HK-2 (cell line): ENCODE measurements at regions not wholly inside any gene's neighbourhood (a gene's known extent, or its start where the extent isn't known, plus 50 kb on each side); places are given as distances from the start of the nearest gene placed in this dataset.

Experiments used
- DNase-seq: peaks from one replicate; pipeline ENCODE4 v3.0.0-alpha.2; 2018; ENCODE audit not compliant: unreplicated experiment

GRCh38 chr5:88934439-88934838, 51.5 kb upstream of the MEF2C start:
- no peak for DNase-seq
